ENCODE measurements at regions not wholly inside any gene's neighbourhood (a gene's known extent, or its start where the extent isn't known, plus 50 kb on each side); places are given as distances from the start of the nearest gene placed in this dataset.
A peak's percentile ranks its signal among the peaks of the same experiment; 100 is the strongest.
"Not testable (repeated sequence)": the region's sequence is repeated elsewhere in the genome, so short reads cannot be mapped to it uniquely, and the experiment has no call there.

DNA sequence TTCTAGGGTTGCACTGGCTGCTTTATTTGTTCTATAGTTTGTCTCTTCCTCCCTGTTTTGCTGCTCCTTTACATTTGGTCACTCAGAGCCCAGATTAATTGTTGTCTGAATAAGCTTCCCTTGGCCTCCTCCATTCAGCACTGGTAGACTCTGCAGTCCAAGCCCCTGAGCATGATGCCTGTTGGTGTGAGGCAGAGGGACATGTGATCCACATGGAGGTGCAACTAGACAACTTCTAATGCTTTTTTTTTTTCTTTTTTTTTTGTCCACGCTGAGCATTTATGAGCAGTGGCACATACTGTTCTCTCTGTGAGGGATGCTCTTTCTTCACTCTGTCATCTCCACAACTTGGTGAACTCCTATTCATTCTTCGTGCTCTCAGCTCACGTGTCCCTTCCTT is 167.3 kb upstream of the TBC1D5 start:
- DNase-seq (no peak), ATAC-seq (replicated peaks) (no peak)
- H3K4me3 Mint-ChIP-seq: no peak overlapping the region
- no peak overlapping the region for H3K27ac Mint-ChIP-seq
- no peaks in the 10 kb centered on the region for H3K36me3 Mint-ChIP-seq
- H3K4me1 Mint-ChIP-seq: peaks cover 11 to 21% of the 10 kb centered on the region in 2 donors
- H3K9me3 Mint-ChIP-seq: no peaks in the 10 kb centered on the region
- H3K27me3 Mint-ChIP-seq: peaks cover 0 to 7% of the 10 kb centered on the region in 2 donors

DNA sequence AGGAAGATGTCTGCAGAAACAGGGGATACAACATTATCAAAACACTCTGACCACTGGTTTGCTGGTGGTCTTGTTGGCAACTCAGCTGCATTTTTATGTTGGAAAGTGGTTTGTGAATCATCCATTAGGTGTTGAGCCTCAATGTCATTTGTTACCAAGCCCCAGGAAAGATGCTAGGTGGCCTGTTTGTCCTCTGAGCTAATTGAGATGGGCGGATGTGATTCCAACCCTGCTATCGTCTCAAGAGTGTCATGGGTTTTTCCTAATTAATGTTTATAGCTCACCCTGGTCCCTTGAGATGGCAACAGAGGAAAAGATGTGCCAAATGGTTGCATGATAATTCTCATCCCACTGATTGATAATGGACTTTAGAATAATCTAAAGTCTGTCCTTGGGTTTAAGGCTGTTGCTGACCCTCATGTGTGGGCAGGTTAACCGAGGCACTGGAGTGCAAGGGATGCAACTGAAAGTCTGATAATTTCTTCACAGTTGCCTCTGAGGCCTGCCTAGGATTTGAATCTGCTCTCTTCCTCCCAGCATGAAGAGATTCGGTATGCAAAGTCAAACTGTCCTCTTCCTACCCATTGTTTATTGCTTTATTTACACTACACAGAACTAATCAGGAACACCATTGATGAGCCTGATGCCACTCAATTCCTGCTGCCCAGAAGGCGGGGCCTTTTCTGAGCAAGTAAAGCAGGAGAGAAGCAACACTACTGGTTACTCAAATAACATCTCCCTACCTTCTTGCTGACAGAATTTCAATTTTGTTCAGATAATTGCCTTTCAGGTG is 166.2 kb upstream of the TBC1D5 start:
- Mint-ChIP-seq H3K9me3 (no peaks in the 10 kb centered on the region), H3K36me3 (no peaks in the 10 kb centered on the region), H3K4me1 (peaks cover 11 to 21% of the 10 kb centered on the region in 2 donors), H3K27ac (no peak overlapping the region), H3K27me3 (peaks cover 0 to 7% of the 10 kb centered on the region in 2 donors), H3K4me3 (no peak overlapping the region)
- no peak for ATAC-seq (replicated peaks)
- no peak for DNase-seq

DNA sequence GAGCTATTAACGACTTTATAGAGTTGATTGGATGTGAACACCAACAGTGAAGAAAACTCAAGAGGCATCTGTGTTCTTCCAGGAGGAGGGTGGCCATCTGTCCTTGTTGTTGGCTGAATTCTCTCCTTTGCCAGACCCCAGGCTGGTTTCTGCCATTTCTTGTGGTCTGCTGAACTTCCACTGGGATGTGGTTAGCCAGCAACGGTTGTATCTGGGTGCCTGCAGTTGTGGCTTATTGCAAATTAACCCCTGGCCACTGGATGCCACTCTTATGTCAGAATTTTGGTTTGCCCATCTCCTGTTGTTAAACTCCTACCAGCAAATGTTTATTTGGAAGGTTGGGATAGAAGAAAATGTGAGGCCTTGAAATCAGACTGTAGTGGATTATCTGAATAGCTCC is 163.6 kb upstream of the TBC1D5 start:
- Mint-ChIP-seq H3K27me3 (peaks cover 0 to 7% of the 10 kb centered on the region in 2 donors), H3K9me3 (no peaks in the 10 kb centered on the region), H3K27ac (no peak overlapping the region), H3K4me1 (peaks cover 12 to 25% of the 10 kb centered on the region in 2 donors), H3K36me3 (no peaks in the 10 kb centered on the region), H3K4me3 (no peak overlapping the region)
- ATAC-seq (replicated peaks) (no peak), DNase-seq (no peak)

DNA sequence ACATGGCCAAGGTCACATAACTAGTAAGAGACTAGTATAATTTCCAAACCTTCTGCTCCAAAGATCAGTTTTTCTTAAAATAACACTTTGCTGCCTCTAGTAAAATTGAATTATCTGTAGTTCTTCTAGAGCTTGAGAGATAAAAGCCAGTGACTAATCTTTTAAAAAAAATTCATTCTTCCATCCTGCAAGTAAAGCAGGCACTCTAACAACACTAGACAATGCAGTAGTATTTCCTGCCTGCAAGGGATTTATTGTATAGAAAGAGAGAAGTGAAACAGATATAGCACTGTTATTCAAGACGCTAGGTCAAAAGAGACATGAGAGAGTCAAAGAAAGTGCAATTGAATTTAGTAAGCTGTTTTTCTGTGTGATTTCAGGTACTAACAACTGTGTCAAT is 159.5 kb upstream of the TBC1D5 start:
- peaks cover 10 to 20% of the 10 kb centered on the region in 2 donors for H3K4me1 Mint-ChIP-seq
- no peaks in the 10 kb centered on the region for H3K9me3 Mint-ChIP-seq
- no peak for DNase-seq
- peak; percentile 92 to 98 for ATAC-seq (replicated peaks)
- no peak overlapping the region for H3K4me3 Mint-ChIP-seq
- H3K36me3 Mint-ChIP-seq: no peaks in the 10 kb centered on the region
- H3K27ac Mint-ChIP-seq: no peak overlapping the region
- H3K27me3 Mint-ChIP-seq: peaks cover 0 to 7% of the 10 kb centered on the region in 2 donors

DNA sequence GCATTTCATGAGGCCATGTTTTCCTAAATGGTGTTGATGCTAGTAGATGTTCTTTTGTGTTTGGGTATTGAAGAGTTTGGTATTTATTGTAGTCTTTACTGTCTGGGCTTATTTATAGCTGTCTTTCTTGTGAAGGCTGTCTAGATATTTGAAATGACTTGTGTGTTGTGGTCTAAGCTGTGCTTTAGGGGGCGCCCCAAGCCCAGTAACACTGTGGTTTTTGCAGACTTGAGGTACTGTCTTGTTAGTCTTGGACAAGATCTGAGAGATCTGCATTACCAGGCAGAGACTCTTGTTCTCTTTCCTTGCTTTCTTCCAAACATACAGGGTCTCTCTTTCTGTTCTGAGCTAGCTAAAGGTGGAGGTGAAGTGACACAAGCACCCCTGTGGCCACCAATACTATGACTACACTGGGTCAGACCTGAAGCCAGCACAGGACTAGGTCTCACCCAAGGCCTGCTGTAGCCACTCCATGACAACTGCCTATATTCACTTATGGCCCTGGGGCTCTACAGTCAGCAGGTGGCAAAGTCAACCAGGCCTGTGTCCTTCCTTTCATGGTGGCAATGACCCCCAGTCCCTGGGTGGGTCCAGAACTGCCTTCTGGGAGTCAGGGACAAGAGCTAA is 152.1 kb upstream of the TBC1D5 start:
- no peak overlapping the region for H3K4me3 Mint-ChIP-seq
- no peaks in the 10 kb centered on the region for H3K4me1 Mint-ChIP-seq
- no peaks in the 10 kb centered on the region for H3K27me3 Mint-ChIP-seq
- no peaks in the 10 kb centered on the region for H3K36me3 Mint-ChIP-seq
- H3K9me3 Mint-ChIP-seq: no peaks in the 10 kb centered on the region
- ATAC-seq (replicated peaks) (peak; percentile 95), DNase-seq (peak; percentile 44)
- H3K27ac Mint-ChIP-seq: no peak overlapping the region

DNA sequence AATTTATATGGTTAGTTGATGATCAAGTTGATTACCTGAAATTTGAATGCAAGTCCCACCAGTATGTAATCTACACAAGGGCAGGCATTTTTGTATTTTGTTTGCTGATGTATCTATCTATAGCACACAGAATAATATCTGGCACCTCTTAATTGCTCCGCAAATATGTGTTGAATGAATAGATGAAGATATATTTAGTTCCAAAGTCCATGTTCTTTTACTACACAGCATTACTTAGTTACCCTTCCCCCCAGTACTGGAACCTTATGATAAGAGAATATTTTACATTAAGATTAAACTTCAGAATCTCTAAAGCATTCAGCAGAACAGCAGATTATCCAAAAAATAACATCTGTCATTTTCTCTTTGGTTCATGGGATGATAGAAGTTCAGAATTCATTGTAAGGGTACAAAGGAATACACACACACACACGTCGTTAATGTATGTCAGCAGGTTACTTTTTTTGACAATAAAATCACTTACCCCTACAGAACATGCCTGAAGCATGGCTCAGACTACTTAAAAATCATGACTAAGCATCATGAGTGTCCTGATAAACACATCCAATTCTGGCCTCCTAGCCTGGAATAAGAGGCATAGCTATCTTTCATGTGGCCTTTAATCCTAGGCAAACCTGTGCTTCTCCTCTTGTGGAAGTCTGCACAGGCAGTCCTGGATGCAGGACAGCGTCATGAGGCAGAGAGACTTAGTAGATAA is 148.9 kb upstream of the TBC1D5 start:
- DNase-seq: no peak
- Mint-ChIP-seq H3K27ac (no peak overlapping the region), H3K4me3 (no peak overlapping the region), H3K36me3 (no peaks in the 10 kb centered on the region), H3K9me3 (no peaks in the 10 kb centered on the region), H3K27me3 (no peaks in the 10 kb centered on the region), H3K4me1 (no peaks in the 10 kb centered on the region)
- ATAC-seq (replicated peaks): no peak

DNA sequence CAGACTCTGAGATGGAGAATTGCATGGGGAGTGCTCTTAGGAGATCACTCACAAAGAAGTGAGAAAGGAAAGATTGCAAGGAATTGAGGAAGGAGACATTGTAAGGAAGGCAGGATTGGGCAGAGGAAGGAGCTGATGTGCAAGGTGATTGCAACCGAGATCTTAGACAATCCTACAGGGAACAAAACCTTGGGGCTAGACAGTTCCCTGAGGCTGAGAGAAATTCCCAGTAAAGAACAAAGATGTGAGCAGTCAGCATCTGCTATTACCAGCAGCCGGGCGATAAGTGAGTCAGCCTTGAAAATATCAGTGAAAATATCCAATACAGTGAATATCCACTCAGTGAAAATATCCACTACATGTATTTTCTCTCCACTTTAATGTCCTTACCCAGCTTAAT is 143.6 kb upstream of the TBC1D5 start:
- H3K4me3 Mint-ChIP-seq: no peak overlapping the region
- ATAC-seq (replicated peaks) (no peak), DNase-seq (no peak)
- no peaks in the 10 kb centered on the region for H3K9me3 Mint-ChIP-seq
- H3K4me1 Mint-ChIP-seq: no peaks in the 10 kb centered on the region
- no peaks in the 10 kb centered on the region for H3K27me3 Mint-ChIP-seq
- H3K36me3 Mint-ChIP-seq: no peaks in the 10 kb centered on the region
- no peak overlapping the region for H3K27ac Mint-ChIP-seq

DNA sequence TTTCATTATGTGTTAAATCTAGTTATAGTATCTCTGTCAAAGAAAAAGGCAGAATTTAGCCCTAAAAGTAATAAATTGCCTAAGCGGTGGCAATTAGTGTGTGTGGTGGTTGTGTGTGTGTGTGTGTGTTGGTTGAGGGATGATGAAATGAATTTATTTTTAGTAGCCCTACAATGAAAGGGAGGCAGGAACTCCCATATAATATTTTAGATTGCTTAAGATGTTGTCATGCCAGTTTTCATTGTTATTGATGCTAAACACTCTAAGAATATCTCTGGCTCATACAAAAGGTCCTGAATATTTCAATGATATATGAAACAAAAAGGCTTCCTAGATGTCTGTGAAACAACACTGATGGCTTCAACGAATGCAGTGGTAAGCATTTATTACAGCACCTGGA is 140.6 kb upstream of the TBC1D5 start:
- Mint-ChIP-seq H3K27ac (no peak overlapping the region), H3K4me1 (no peaks in the 10 kb centered on the region), H3K27me3 (peaks cover 0 to under 1% of the 10 kb centered on the region in 2 donors), H3K4me3 (no peak overlapping the region), H3K9me3 (no peaks in the 10 kb centered on the region), H3K36me3 (no peaks in the 10 kb centered on the region)
- no peak for ATAC-seq (replicated peaks)
- no peak for DNase-seq

DNA sequence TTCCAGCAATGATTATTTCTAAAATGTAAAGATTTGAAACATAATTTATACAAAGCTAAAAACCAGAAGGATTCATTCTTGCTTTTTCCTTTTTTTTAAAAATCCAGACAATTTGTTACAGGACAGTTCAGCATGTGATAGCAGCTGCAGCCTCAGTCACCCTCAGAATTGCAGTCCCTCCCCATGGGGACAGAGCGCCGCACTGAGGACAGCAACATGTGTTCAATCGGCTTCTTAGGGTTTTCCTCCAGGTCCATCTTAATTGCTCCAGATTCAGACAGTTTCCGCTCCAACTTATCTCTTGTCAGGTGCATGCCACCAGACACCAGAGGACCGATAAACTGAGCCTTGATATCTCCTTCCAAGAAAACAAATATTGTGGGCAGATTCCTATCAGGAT is 134.9 kb upstream of the TBC1D5 start:
- Mint-ChIP-seq H3K27ac (no peak overlapping the region), H3K36me3 (no peaks in the 10 kb centered on the region), H3K27me3 (peaks cover 0 to 4% of the 10 kb centered on the region in 2 donors), H3K4me3 (no peak overlapping the region), H3K4me1 (no peaks in the 10 kb centered on the region), H3K9me3 (no peaks in the 10 kb centered on the region)
- no peak for ATAC-seq (replicated peaks)
- no peak for DNase-seq

DNA sequence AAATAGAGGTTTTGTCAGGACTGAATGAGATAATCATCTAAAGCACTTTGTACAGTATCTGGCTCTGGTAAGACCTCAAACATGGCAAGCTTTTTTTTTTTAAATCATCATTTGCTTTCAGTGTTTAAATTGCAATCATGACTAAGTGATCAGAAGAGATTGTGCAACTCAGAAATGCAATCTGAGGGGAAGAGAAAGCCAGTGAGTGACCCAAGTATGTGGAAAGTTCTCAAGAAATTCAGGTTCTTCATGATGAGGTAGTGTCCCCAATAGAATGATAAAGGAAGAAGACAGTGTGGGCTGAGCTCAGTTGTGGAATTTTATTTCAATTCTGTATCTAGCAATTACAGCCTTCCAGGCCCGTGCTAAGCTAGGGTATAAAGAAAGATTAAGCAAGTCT is 132.2 kb upstream of the TBC1D5 start:
- Mint-ChIP-seq H3K9me3 (no peaks in the 10 kb centered on the region), H3K27me3 (peaks cover 0 to 4% of the 10 kb centered on the region in 2 donors), H3K4me3 (no peak overlapping the region), H3K27ac (no peak overlapping the region), H3K4me1 (no peaks in the 10 kb centered on the region), H3K36me3 (no peaks in the 10 kb centered on the region)
- no peak for DNase-seq
- ATAC-seq (replicated peaks): no peak

DNA sequence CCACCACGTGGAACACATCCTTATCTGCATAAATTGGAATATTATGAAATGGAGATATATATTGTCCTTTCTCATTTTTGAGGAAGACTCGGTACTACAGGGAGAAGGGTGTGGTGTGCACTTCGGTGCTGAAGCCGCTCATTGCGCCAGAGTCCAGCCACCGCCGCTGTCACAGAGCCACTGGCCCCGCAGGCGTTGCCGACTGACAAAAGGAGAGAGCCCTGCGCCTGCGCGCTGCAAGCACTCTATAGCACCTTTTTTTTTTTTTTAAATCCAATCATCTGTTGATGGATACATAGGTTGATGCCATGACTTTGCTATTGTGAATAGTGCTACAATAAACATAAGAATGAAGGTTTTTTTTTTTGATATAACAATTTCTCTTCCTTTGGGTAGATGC is 130.0 kb upstream of the TBC1D5 start:
- DNase-seq: no peak
- Mint-ChIP-seq H3K27me3 (no peaks in the 10 kb centered on the region), H3K9me3 (no peaks in the 10 kb centered on the region), H3K4me1 (no peaks in the 10 kb centered on the region), H3K36me3 (no peaks in the 10 kb centered on the region), H3K27ac (no peak overlapping the region), H3K4me3 (no peak overlapping the region)
- no peak for ATAC-seq (replicated peaks)

DNA sequence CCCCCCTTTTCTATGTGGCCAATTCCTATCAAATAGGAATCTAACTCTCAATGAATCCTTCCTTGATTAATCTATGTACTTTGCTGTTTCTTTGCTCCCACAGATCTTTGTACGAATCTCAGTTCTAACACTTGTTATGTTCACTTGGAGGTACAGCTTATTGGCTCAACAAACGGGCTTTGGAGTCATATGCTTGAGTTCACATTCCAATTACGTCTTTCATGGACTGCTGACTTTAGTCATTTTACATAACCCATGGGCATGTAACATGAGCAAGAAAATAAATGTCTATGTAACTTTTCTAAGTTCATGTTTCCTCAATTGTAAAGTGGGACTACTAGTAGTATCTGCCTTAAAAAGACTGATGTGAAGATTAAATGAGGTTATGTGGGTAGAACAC is 123.2 kb upstream of the TBC1D5 start:
- no peak overlapping the region for H3K27ac Mint-ChIP-seq
- no peak overlapping the region for H3K4me3 Mint-ChIP-seq
- peaks cover 0 to 3% of the 10 kb centered on the region in 2 donors for H3K9me3 Mint-ChIP-seq
- H3K36me3 Mint-ChIP-seq: no peaks in the 10 kb centered on the region
- DNase-seq (no peak), ATAC-seq (replicated peaks) (no peak)
- H3K27me3 Mint-ChIP-seq: no peaks in the 10 kb centered on the region
- H3K4me1 Mint-ChIP-seq: peaks cover 0 to 8% of the 10 kb centered on the region in 2 donors

DNA sequence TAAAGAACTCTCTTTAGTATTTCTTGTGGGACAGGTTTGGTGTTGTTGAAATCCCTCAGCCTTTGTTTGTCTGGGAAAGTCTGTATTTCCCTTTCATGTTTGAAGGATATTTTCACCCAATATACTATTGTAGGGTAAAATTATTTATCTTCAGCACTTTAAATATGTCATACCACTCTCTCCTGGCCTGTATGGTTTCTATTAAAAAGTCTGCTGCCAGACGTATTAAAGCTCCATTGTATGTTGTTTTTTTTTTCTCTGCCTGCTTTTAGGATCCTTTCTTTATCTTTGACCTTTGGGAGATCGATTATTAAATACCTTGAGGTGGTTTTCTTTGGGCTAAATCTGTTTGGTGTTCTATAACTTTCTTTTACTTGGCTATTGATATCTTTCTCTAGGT is 119.0 kb upstream of the TBC1D5 start:
- Mint-ChIP-seq H3K9me3 (peaks cover 0 to 3% of the 10 kb centered on the region in 2 donors), H3K4me3 (no peak overlapping the region), H3K36me3 (no peaks in the 10 kb centered on the region), H3K27me3 (no peaks in the 10 kb centered on the region), H3K27ac (no peak overlapping the region), H3K4me1 (peaks cover 0 to 6% of the 10 kb centered on the region in 2 donors)
- ATAC-seq (replicated peaks) (no peak), DNase-seq (no peak)

DNA sequence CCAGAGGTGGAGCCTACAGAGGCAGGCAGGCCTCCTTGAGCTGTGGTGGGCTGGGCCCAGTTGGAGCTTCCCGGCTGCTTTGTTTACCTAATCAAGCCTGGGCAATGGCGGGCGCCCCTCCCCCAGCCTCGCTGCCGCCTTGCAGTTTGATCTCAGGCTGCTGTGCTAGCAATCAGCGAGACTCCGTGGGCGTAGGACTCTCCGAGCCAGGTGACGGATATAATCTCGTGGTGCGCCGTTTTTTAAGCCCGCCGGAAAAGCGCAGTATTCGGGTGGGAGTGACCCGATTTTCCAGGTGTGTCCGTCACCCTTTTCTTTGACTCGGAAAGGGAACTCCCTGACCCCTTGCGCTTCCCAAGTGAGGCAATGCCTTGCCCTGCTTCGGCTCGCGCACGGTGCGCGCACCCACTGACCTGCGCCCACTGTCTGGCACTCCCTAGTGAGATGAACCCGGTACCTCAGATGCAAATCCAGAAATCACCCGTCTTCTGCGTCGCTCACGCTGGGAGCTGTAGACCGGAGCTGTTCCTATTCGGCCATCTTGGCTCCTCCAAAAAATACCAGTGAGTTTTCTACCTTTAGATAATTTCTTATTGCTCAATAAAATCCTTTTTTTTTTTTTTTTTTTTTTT is 118.5 kb upstream of the TBC1D5 start:
- H3K4me3 Mint-ChIP-seq; H3K27ac Mint-ChIP-seq; DNase-seq; H3K9me3 Mint-ChIP-seq; H3K36me3 Mint-ChIP-seq; H3K4me1 Mint-ChIP-seq; ATAC-seq (replicated peaks); H3K27me3 Mint-ChIP-seq: not testable (repeated sequence)

All from stimulated activated naive B cell treated with anti-CD40 and anti-IgM and Interleukin-4, amounts not matched to agents 10 μg/mL and 1 μg/mL and 100 μg/mL, for 72 hours (primary cell).